ENCODE measurements at regions not wholly inside any gene's neighbourhood (a gene's known extent, or its start where the extent isn't known, plus 50 kb on each side); places are given as distances from the start of the nearest gene placed in this dataset.

GRCh38 chr10:44853796-44854195 lies 57.3 kb upstream of the TMEM72 start:
- no peak for DNase-seq (ENCODE audit: low read depth in 2 of 2)

- DNase-seq (ENCODE audit: low read depth in 2 of 2): no peak
These were observed 56.3 kb upstream of the TMEM72 start for GRCh38 chr10:44854693-44855350.

- DNase-seq (ENCODE audit: low read depth in 2 of 2): no peak
These were observed 54.4 kb upstream of the TMEM72 start for GRCh38 chr10:44856696-44857095.

- peak in 1 of 2 donors; percentile 23 for DNase-seq (ENCODE audit: low read depth in 2 of 2)
These were observed 53.6 kb upstream of the TMEM72 start for GRCh38 chr10:44857363-44858016.

GRCh38 chr10:44858017-44858371 lies 53.1 kb upstream of the TMEM72 start:
- DNase-seq (ENCODE audit: low read depth in 2 of 2): no peak

GRCh38 chr10:44858988-44859387 lies 52.1 kb upstream of the TMEM72 start:
- no peak for DNase-seq (ENCODE audit: low read depth in 2 of 2)

- DNase-seq (ENCODE audit: low read depth in 2 of 2): no peak
These were observed 51.4 kb upstream of the TMEM72 start for GRCh38 chr10:44859546-44860285.

- DNase-seq (ENCODE audit: low read depth in 2 of 2): no peak
These were observed 50.1 kb upstream of the TMEM72 start for GRCh38 chr10:44860811-44861736.
